SK-N-SH (cell line): ENCODE measurements at regions not wholly inside any gene's neighbourhood (a gene's known extent, or its start where the extent isn't known, plus 50 kb on each side); places are given as distances from the start of the nearest gene placed in this dataset.

Source experiments
- CTCF ChIA-PET: fragments of 300-600, 350-600 bp; formaldehyde crosslinking; extraction: SDS; loops from one replicate; lab custom pipeline; 2021; lab: Yijun Ruan, JAX
- POLR2A ChIA-PET: fragments of 350-600 bp; sonication (Branson Sonifier 250); formaldehyde crosslinking; extraction: SDS; loops from one replicate; lab custom pipeline; 2020; ENCODE audit warnings: antibody characterized with exemption, inconsistent platforms; lab: Yijun Ruan, JAX
- DNase-seq: peaks from one replicate; pipeline ENCODE4 v3.0.0; 2012
- H2AFZ ChIP-seq: fragments of 200-600 bp; sonication (generic); 2 replicates; pipeline ENCODE4 v1.8.1; 2016; ENCODE audit warnings: antibody characterized with exemption, mild to moderate bottlenecking, low read depth
- H3F3A ChIP-seq: fragments of 200-600 bp; sonication (generic); replicated peaks from 2 replicates; pipeline ENCODE3; 2016; ENCODE audit warnings: antibody characterized with exemption, mild to moderate bottlenecking; ENCODE audit not compliant: insufficient read depth
- H3K27ac ChIP-seq, 2 experiments: fragments of 200-500 bp in 1 of 2; fragments of 200-600 bp in 1 of 2; sonication (Bioruptor generic) in 1 of 2; sonication (generic), shearing (Covaris generic) in 1 of 2; 2 replicates each; pipeline versions ENCODE4 v1.5.1 to v1.6.1; 2014 to 2016; ENCODE audit warnings: low read depth in 2 of 2, inconsistent platforms in 1 of 2, low read length in 1 of 2, mild to moderate bottlenecking in 1 of 2, mixed read lengths in 1 of 2
- H3K27me3 ChIP-seq: fragments of 200-600 bp; sonication (generic), shearing (Covaris generic); 2 replicates; pipeline ENCODE4 v1.6.1; 2016; ENCODE audit warnings: mixed run types; ENCODE audit not compliant: insufficient read depth
- H3K36me3 ChIP-seq, 2 experiments: fragments of 200-500 bp in 1 of 2; fragments of 200-600 bp in 1 of 2; sonication (Bioruptor generic) in 1 of 2; sonication (generic) in 1 of 2; replicated peaks in 1 of 2; 2 replicates each; pipeline versions ENCODE3 to v1.5.1; 2014 to 2016; ENCODE audit warnings: low read length in 1 of 2, mild to moderate bottlenecking in 1 of 2; ENCODE audit not compliant: insufficient read depth in 2 of 2, control insufficient read depth in 1 of 2
- H3K4me1 ChIP-seq, 2 experiments: fragments of 200-500 bp in 1 of 2; fragments of 200-600 bp in 1 of 2; sonication (Bioruptor generic) in 1 of 2; sonication (generic), shearing (Covaris generic) in 1 of 2; 2 replicates each; pipeline versions ENCODE4 v1.5.1 to v1.6.1; 2014 to 2016; ENCODE audit warnings: low read depth in 1 of 2, low read length in 1 of 2, mixed run types in 1 of 2; ENCODE audit not compliant: insufficient read depth in 2 of 2, control insufficient read depth in 1 of 2
- H3K4me2 ChIP-seq: fragments of 200-600 bp; sonication (generic), shearing (Covaris generic); 2 replicates; pipeline ENCODE4 v1.6.1; 2017; ENCODE audit warnings: mixed run types
- H3K4me3 ChIP-seq, 2 experiments: fragments of 200-500 bp in 1 of 2; fragments of 200-600 bp in 1 of 2; sonication (Bioruptor generic) in 1 of 2; sonication (generic), shearing (Covaris generic) in 1 of 2; 2 replicates each; pipeline versions ENCODE4 v1.5.1 to v1.8.1; 2014 to 2016; ENCODE audit warnings: low read depth in 2 of 2, inconsistent platforms in 1 of 2, low read length in 1 of 2, mild to moderate bottlenecking in 1 of 2, mixed read lengths in 1 of 2, moderate library complexity in 1 of 2
- H3K79me2 ChIP-seq: fragments of 200-600 bp; sonication (generic); 2 replicates; pipeline ENCODE4 v1.8.1; 2017; ENCODE audit warnings: mild to moderate bottlenecking; ENCODE audit not compliant: insufficient read depth
- H3K9ac ChIP-seq: fragments of 200-600 bp; sonication (generic); 2 replicates; pipeline ENCODE4 v1.6.1; 2017; ENCODE audit warnings: mixed run types
- H3K9me2 ChIP-seq: fragments of 200-600 bp; sonication (generic); 2 replicates; pipeline ENCODE4 v1.6.1; 2017; ENCODE audit warnings: mixed run types
- H3K9me3 ChIP-seq: fragments of 200-600 bp; sonication (generic); 2 replicates; pipeline ENCODE4 v1.6.1; 2017; ENCODE audit warnings: mixed run types, mild to moderate bottlenecking, moderate library complexity
- H4K20me1 ChIP-seq: fragments of 200-600 bp; sonication (generic); 2 replicates; pipeline ENCODE4 v1.6.1; 2017; ENCODE audit warnings: mild to moderate bottlenecking, mixed run types; ENCODE audit not compliant: insufficient read depth
- CHD2 ChIP-seq: fragments of 150-350 bp; IDR thresholded peaks from 2 replicates; pipeline ENCODE4 v1.6.1; 2018; ENCODE audit warnings: low read length; ENCODE audit not compliant: partially characterized antibody
- EP300 ChIP-seq, 2 experiments: IDR thresholded peaks; 2 replicates each; pipeline versions ENCODE4 v1.4.0 to v1.6.1; 2012; ENCODE audit warnings: borderline replicate concordance in 1 of 2, low read depth in 1 of 2, low read length in 1 of 2
- FOXM1 ChIP-seq: IDR thresholded peaks from 2 replicates; pipeline ENCODE4 v1.4.0; 2012; ENCODE audit warnings: low read depth, mild to moderate bottlenecking
- GABPA ChIP-seq: IDR thresholded peaks from 2 replicates; pipeline ENCODE4 v1.4.0; 2012; ENCODE audit warnings: low read depth, mild to moderate bottlenecking
- GATA2 ChIP-seq: sonication (generic); formaldehyde crosslinking; IDR thresholded peaks from 2 replicates; pipeline ENCODE4 v1.5.0; 2020; ENCODE audit warnings: mild to moderate bottlenecking, missing genetic modification reagents
- JUND ChIP-seq: IDR thresholded peaks from 2 replicates; pipeline ENCODE4 v1.4.0; 2012
- MAX ChIP-seq: IDR thresholded peaks from 2 replicates; pipeline ENCODE4 v1.4.0; 2012; ENCODE audit warnings: low read depth
- MEF2A ChIP-seq: IDR thresholded peaks from 2 replicates; pipeline ENCODE4 v1.4.0; 2012; ENCODE audit warnings: low read depth, borderline replicate concordance
- MXI1 ChIP-seq: IDR thresholded peaks from 2 replicates; pipeline ENCODE4 v1.6.1; 2012; ENCODE audit warnings: mild to moderate bottlenecking, low read depth, low read length, improper control_type of control experiment
- NFIC ChIP-seq: IDR thresholded peaks from 2 replicates; pipeline ENCODE4 v1.4.0; 2012; ENCODE audit warnings: borderline replicate concordance
- NRF1 ChIP-seq: IDR thresholded peaks from 2 replicates; pipeline ENCODE4 v1.6.1; 2012; ENCODE audit warnings: low read depth, mild to moderate bottlenecking, low read length
- PBX3 ChIP-seq: IDR thresholded peaks from 2 replicates; pipeline ENCODE4; 2012
- POLR2AphosphoS5 ChIP-seq: IDR thresholded peaks from 2 replicates; pipeline ENCODE4 v1.6.1; 2012; ENCODE audit warnings: low read depth, low read length
- RCOR1 ChIP-seq: fragments of 150-350 bp; IDR thresholded peaks from 2 replicates; pipeline ENCODE4 v1.6.1; 2017; ENCODE audit warnings: antibody characterized with exemption, low read length
- RXRA ChIP-seq: IDR thresholded peaks from 2 replicates; pipeline ENCODE4 v1.4.0; 2012; ENCODE audit warnings: low read depth, mild to moderate bottlenecking, borderline replicate concordance
- TCF12 ChIP-seq: IDR thresholded peaks from 2 replicates; pipeline ENCODE4 v1.4.0; 2012
- TEAD4 ChIP-seq: IDR thresholded peaks from 2 replicates; pipeline ENCODE4 v1.4.0; 2012; ENCODE audit warnings: mild to moderate bottlenecking, borderline replicate concordance; ENCODE audit not compliant: insufficient read depth
- YY1 ChIP-seq: IDR thresholded peaks from 2 replicates; pipeline ENCODE4 v1.4.0; 2012; ENCODE audit warnings: low read depth, mild to moderate bottlenecking
- WGBS: methylation state at CpG from one replicate; pipeline ENCODE4 v1.1.6; 2017; ENCODE audit warnings: low lambda C conversion rate; 5-methylcytosine and 5-hydroxymethylcytosine counted together

GRCh38 chr5:133682451-133682850, 70.1 kb upstream of the FSTL4 start:
- no peak for DNase-seq

GRCh38 chr5:133681896-133682295, 69.6 kb upstream of the FSTL4 start:
- Histone ChIP-seq H3K79me2 (no peaks in the 10 kb centered on the region), H3K4me1 (peaks cover 0 to 48% of the 10 kb centered on the region in 2 experiments; a peak in 1 of 4 replicates), H4K20me1 (no peaks in the 10 kb centered on the region), H3F3A (no peaks in the 10 kb centered on the region), H3K9me3 (no peaks in the 10 kb centered on the region), H3K4me2 (no peak overlapping the region), H3K27me3 (peaks cover 4% of the 10 kb centered on the region; the same call in 1 of the 2 replicates), H3K4me3 (no peak overlapping the region), H2AFZ (no peak overlapping the region), H3K9me2 (no peaks in the 10 kb centered on the region), H3K27ac (no peak overlapping the region; a peak in 1 of 4 replicates), H3K9ac (no peak overlapping the region), H3K36me3 (no peaks in the 10 kb centered on the region)
- no peak for DNase-seq
- 56% methylated on average over 1 of the region's 2 CpGs for WGBS
- ChIA-PET POLR2A (interaction anchor here (0.9 kb wide), 1 partner anchor 25 kb away, joined by 3 read pairs; no protein-coding TSS in a partner anchor), CTCF (interaction anchor here (1.1 to 2.2 kb wide), 5 partner anchors 9 to 260 kb away, joined by 3 to 7 read pairs (median 6); no protein-coding TSS in a partner anchor)
- no peak for TF ChIP-seq NFIC

More at GRCh38 chr5:133682451-133682850, 70.1 kb upstream of the FSTL4 start:
- H3K9ac ChIP-seq: no peak overlapping the region
- TF ChIP-seq NRF1 (no peak), GATA2 (no peak), GABPA (no peak), TEAD4 (no peak), RCOR1 (no peak), FOXM1 (no peak), POLR2AphosphoS5 (no peak), MXI1 (no peak)
- TF ChIP-seq, all 33 proteins: peak for 0
- H2AFZ ChIP-seq: no peak overlapping the region
- ChIA-PET POLR2A (no interaction called here), CTCF (interaction anchor here (0.7 to 2.2 kb wide), 6 partner anchors 9 to 261 kb away, joined by 3 to 7 read pairs (median 4); no protein-coding TSS in a partner anchor)
- H3K36me3 ChIP-seq: no peaks in the 10 kb centered on the region
- H3K27ac ChIP-seq: no peak overlapping the region
- H3K9me2 ChIP-seq: no peaks in the 10 kb centered on the region
- H3F3A ChIP-seq: no peaks in the 10 kb centered on the region
- H3K9me3 ChIP-seq: no peaks in the 10 kb centered on the region
- no peaks in the 10 kb centered on the region for H4K20me1 ChIP-seq
- 46% methylated on average over 3 of the region's 4 CpGs for WGBS
- H3K4me2 ChIP-seq: no peak overlapping the region
- no peak overlapping the region for H3K4me3 ChIP-seq
- H3K27me3 ChIP-seq: no peaks in the 10 kb centered on the region
- H3K79me2 ChIP-seq: no peaks in the 10 kb centered on the region
- H3K4me1 ChIP-seq: peaks cover 0 to 50% of the 10 kb centered on the region in 2 experiments; a peak in 1 of 4 replicates

- Histone ChIP-seq H3K4me2 (no peak overlapping the region), H2AFZ (no peak overlapping the region), H3K4me3 (no peak overlapping the region), H3K27ac (peak overlapping the region in 1 of 2 experiments; percentile 61; a peak in 2 of 4 replicates), H3K9me2 (no peaks in the 10 kb centered on the region), H4K20me1 (no peaks in the 10 kb centered on the region), H3K9me3 (no peaks in the 10 kb centered on the region), H3F3A (no peaks in the 10 kb centered on the region), H3K27me3 (peaks cover 4% of the 10 kb centered on the region; the same call in 1 of the 2 replicates), H3K36me3 (no peaks in the 10 kb centered on the region), H3K9ac (no peak overlapping the region), H3K4me1 (peaks cover 0 to 40% of the 10 kb centered on the region in 2 experiments; a peak in 1 of 4 replicates), H3K79me2 (no peaks in the 10 kb centered on the region)
- peak; percentile 73 for DNase-seq
- POLR2A ChIA-PET: interaction anchor here (0.9 to 1.3 kb wide), 3 partner anchors 23 to 33 kb away, joined by 3 to 5 read pairs (median 4); no protein-coding TSS in a partner anchor
- 25% methylated on average over 10 of the region's 12 CpGs for WGBS
- CTCF ChIA-PET: interaction anchor here (0.7 to 2.2 kb wide), 11 partner anchors 10 to 260 kb away, joined by 3 to 7 read pairs (median 3); partner anchors contain the start of gene FSTL4
- no peak for TF ChIP-seq GABPA
- TF ChIP-seq RCOR1: peak; percentile 70; the same call in 1 of the 2 replicates
- no peak for TF ChIP-seq MEF2A
- peak in 1 of 2 experiments; percentile 65; a peak in 1 of 4 replicates for TF ChIP-seq EP300 (IDR thresholded peaks at IDR 0.05; ENCODE audit: borderline replicate concordance in 1 of 2, low read depth in 1 of 2, low read length in 1 of 2)
- TF ChIP-seq CHD2: peak; percentile 65
- no peak for TF ChIP-seq JUND
- no peak for TF ChIP-seq TCF12
- no peak for TF ChIP-seq FOXM1
- no peak for TF ChIP-seq PBX3
- TF ChIP-seq RXRA: no peak
- no peak for TF ChIP-seq YY1
- TF ChIP-seq MAX: no peak
- no peak for TF ChIP-seq TEAD4
- no peak for TF ChIP-seq POLR2AphosphoS5
Measured at GRCh38 chr5:133680830-133681565, 68.7 kb upstream of the FSTL4 start.
